Activated CD8-positive, alpha-beta T cell treated with anti-CD3 and anti-CD28 coated beads, Interleukin-2, amount 10 ng/mL, durations not matched to agents 7 days and 5 days (primary cell): ENCODE measurements at regions not wholly inside any gene's neighbourhood (a gene's known extent, or its start where the extent isn't known, plus 50 kb on each side); places are given as distances from the start of the nearest gene placed in this dataset.

Experiments used
- ATAC-seq: fragments of 150-1000 bp; cut with Tn5 transposase; one replicate; pipeline ENCODE4 v1.10.0; 2021; ENCODE audit warnings: moderate library complexity
- CTCF ChIA-PET: fragments of 350-600 bp; sonication (Branson Sonifier 250); formaldehyde crosslinking; loops from one replicate; lab custom pipeline; 2021; ENCODE audit warnings: antibody characterized with exemption; lab: Charles Lee
- POLR2A ChIA-PET: fragments of 350-600 bp; sonication (Branson Sonifier 250); formaldehyde crosslinking; loops from one replicate; lab custom pipeline; 2021; ENCODE audit warnings: antibody characterized with exemption; lab: Charles Lee
- DNase-seq: peaks from one replicate; pipeline ENCODE4 v3.0.0-alpha.2; 2020
- H3K27ac Mint-ChIP-seq: one replicate; pipeline ENCODE4 v1.8.0; 2021; ENCODE audit warnings: mild to moderate bottlenecking, mixed read lengths
- H3K27me3 Mint-ChIP-seq: one replicate; pipeline ENCODE4 v1.8.0; 2021; ENCODE audit warnings: low read depth, mixed read lengths
- H3K36me3 Mint-ChIP-seq: one replicate; pipeline ENCODE4 v1.8.0; 2021; ENCODE audit warnings: low read depth, mixed read lengths
- H3K4me1 Mint-ChIP-seq: one replicate; pipeline ENCODE4 v1.8.0; 2021; ENCODE audit warnings: low read depth, mixed read lengths
- H3K4me3 Mint-ChIP-seq: one replicate; pipeline ENCODE4 v1.8.0; 2021; ENCODE audit warnings: mild to moderate bottlenecking, mixed read lengths
- H3K9me3 Mint-ChIP-seq: one replicate; pipeline ENCODE4 v1.8.0; 2022; ENCODE audit warnings: mixed read lengths; ENCODE audit not compliant: insufficient read depth

- no peaks in the 10 kb centered on the region for H3K27me3 Mint-ChIP-seq
- H3K9me3 Mint-ChIP-seq = peaks cover under 1% of the 10 kb centered on the region
- ChIA-PET CTCF (no interaction called here), POLR2A (interaction anchor here (0.6 kb wide), 1 partner anchor 230 kb away, joined by 3 read pairs; no protein-coding TSS in a partner anchor)
- DNase-seq (no peak), ATAC-seq (no peak)
- H3K27ac Mint-ChIP-seq = no peak overlapping the region
- H3K4me3 Mint-ChIP-seq = no peak overlapping the region
- peaks cover 55% of the 10 kb centered on the region for H3K4me1 Mint-ChIP-seq
- peaks cover 1% of the 10 kb centered on the region for H3K36me3 Mint-ChIP-seq
Observed at GRCh38 chr6:25169553-25169952, 109.6 kb upstream of the CARMIL1 start.

GRCh38 chr6:25169961-25170360 lies 109.2 kb upstream of the CARMIL1 start:
- Mint-ChIP-seq H3K9me3 (no peaks in the 10 kb centered on the region), H3K4me1 (peaks cover 58% of the 10 kb centered on the region), H3K27ac (peak overlapping the region; percentile 12), H3K27me3 (no peaks in the 10 kb centered on the region), H3K4me3 (no peak overlapping the region), H3K36me3 (no peaks in the 10 kb centered on the region)
- ATAC-seq (no peak), DNase-seq (no peak)
- ChIA-PET POLR2A (interaction anchor here (0.6 kb wide), 1 partner anchor 230 kb away, joined by 3 read pairs; no protein-coding TSS in a partner anchor), CTCF (no interaction called here)

GRCh38 chr6:25170640-25171039 lies 108.5 kb upstream of the CARMIL1 start:
- ChIA-PET CTCF (interaction anchor here (1.3 kb wide), 1 partner anchor 32 kb away, joined by 4 read pairs; no protein-coding TSS in a partner anchor), POLR2A (interaction anchor here (1.8 kb wide), 1 partner anchor 33 kb away, joined by 5 read pairs; no protein-coding TSS in a partner anchor)
- Mint-ChIP-seq H3K4me3 (no peak overlapping the region), H3K36me3 (no peaks in the 10 kb centered on the region), H3K27ac (no peak overlapping the region), H3K4me1 (peaks cover 60% of the 10 kb centered on the region), H3K9me3 (no peaks in the 10 kb centered on the region), H3K27me3 (no peaks in the 10 kb centered on the region)
- ATAC-seq (no peak), DNase-seq (no peak)

GRCh38 chr6:25171301-25171700 lies 107.9 kb upstream of the CARMIL1 start:
- H3K4me1 Mint-ChIP-seq = peaks cover 60% of the 10 kb centered on the region
- H3K36me3 Mint-ChIP-seq = no peaks in the 10 kb centered on the region
- no peaks in the 10 kb centered on the region for H3K9me3 Mint-ChIP-seq
- ChIA-PET POLR2A (interaction anchor here (0.7 to 1.8 kb wide), 3 partner anchors 31 to 36 kb away, joined by 3 to 5 read pairs (median 5); no protein-coding TSS in a partner anchor), CTCF (interaction anchor here (1.3 to 1.5 kb wide), 2 partner anchors 11 to 33 kb away, joined by 3 to 4 read pairs; no protein-coding TSS in a partner anchor)
- H3K4me3 Mint-ChIP-seq = no peak overlapping the region
- ATAC-seq (no peak), DNase-seq (no peak)
- no peaks in the 10 kb centered on the region for H3K27me3 Mint-ChIP-seq
- no peak overlapping the region for H3K27ac Mint-ChIP-seq

GRCh38 chr6:25172819-25173218 lies 106.4 kb upstream of the CARMIL1 start:
- POLR2A ChIA-PET = interaction anchor here (1.3 to 3.0 kb wide), 2 partner anchors 34 to 37 kb away, joined by 6 to 15 read pairs; no protein-coding TSS in a partner anchor
- Mint-ChIP-seq H3K4me3 (no peak overlapping the region), H3K9me3 (no peaks in the 10 kb centered on the region), H3K4me1 (peaks cover 49% of the 10 kb centered on the region), H3K36me3 (no peaks in the 10 kb centered on the region), H3K27me3 (no peaks in the 10 kb centered on the region), H3K27ac (no peak overlapping the region)
- ATAC-seq (no peak), DNase-seq (no peak)
- CTCF ChIA-PET = interaction anchor here (0.9 to 1.5 kb wide), 2 partner anchors 10 to 35 kb away, joined by 3 read pairs; no protein-coding TSS in a partner anchor

- CTCF ChIA-PET = interaction anchor here (0.9 to 2.3 kb wide), 4 partner anchors 8 to 42 kb away, joined by 3 to 6 read pairs (median 4); no protein-coding TSS in a partner anchor
- H3K36me3 Mint-ChIP-seq = no peaks in the 10 kb centered on the region
- H3K27ac Mint-ChIP-seq = no peak overlapping the region
- H3K27me3 Mint-ChIP-seq = no peaks in the 10 kb centered on the region
- H3K4me3 Mint-ChIP-seq = no peak overlapping the region
- peaks cover 46% of the 10 kb centered on the region for H3K4me1 Mint-ChIP-seq
- POLR2A ChIA-PET = interaction anchor here (1.3 to 3.0 kb wide), 2 partner anchors 35 to 37 kb away, joined by 6 to 15 read pairs; no protein-coding TSS in a partner anchor
- no peak for DNase-seq
- H3K9me3 Mint-ChIP-seq = no peaks in the 10 kb centered on the region
- no peak for ATAC-seq
Observed at GRCh38 chr6:25173246-25173645, 105.9 kb upstream of the CARMIL1 start.

- ChIA-PET CTCF (interaction anchor here (0.9 to 2.3 kb wide), 3 partner anchors 8 to 43 kb away, joined by 3 to 6 read pairs (median 4); no protein-coding TSS in a partner anchor), POLR2A (interaction anchor here (3.0 kb wide), 1 partner anchor 36 kb away, joined by 15 read pairs; no protein-coding TSS in a partner anchor)
- no peaks in the 10 kb centered on the region for H3K36me3 Mint-ChIP-seq
- DNase-seq (no peak), ATAC-seq (no peak)
- no peak overlapping the region for H3K27ac Mint-ChIP-seq
- H3K27me3 Mint-ChIP-seq = no peaks in the 10 kb centered on the region
- H3K4me1 Mint-ChIP-seq = peaks cover 52% of the 10 kb centered on the region
- no peaks in the 10 kb centered on the region for H3K9me3 Mint-ChIP-seq
- H3K4me3 Mint-ChIP-seq = no peak overlapping the region
Observed at GRCh38 chr6:25173951-25174474, 105.2 kb upstream of the CARMIL1 start.

- Mint-ChIP-seq H3K4me3 (no peak overlapping the region), H3K27me3 (no peaks in the 10 kb centered on the region), H3K36me3 (no peaks in the 10 kb centered on the region), H3K27ac (no peak overlapping the region), H3K4me1 (peaks cover 54% of the 10 kb centered on the region), H3K9me3 (no peaks in the 10 kb centered on the region)
- DNase-seq (no peak), ATAC-seq (no peak)
- POLR2A ChIA-PET = interaction anchor here (3.0 kb wide), 1 partner anchor 36 kb away, joined by 15 read pairs; no protein-coding TSS in a partner anchor
- CTCF ChIA-PET = interaction anchor here (1.1 to 2.3 kb wide), 5 partner anchors 9 to 74 kb away, joined by 3 to 10 read pairs (median 6); no protein-coding TSS in a partner anchor
Observed at GRCh38 chr6:25174678-25175077, 104.5 kb upstream of the CARMIL1 start.

GRCh38 chr6:25175196-25175595 lies 104.0 kb upstream of the CARMIL1 start:
- ChIA-PET CTCF (interaction anchor here (1.1 to 2.3 kb wide), 7 partner anchors 10 to 89 kb away, joined by 3 to 10 read pairs (median 6); no protein-coding TSS in a partner anchor), POLR2A (interaction anchor here (3.0 kb wide), 1 partner anchor 37 kb away, joined by 15 read pairs; no protein-coding TSS in a partner anchor)
- DNase-seq (no peak), ATAC-seq (no peak)
- Mint-ChIP-seq H3K4me1 (peaks cover 51% of the 10 kb centered on the region), H3K27me3 (no peaks in the 10 kb centered on the region), H3K27ac (no peak overlapping the region), H3K9me3 (no peaks in the 10 kb centered on the region), H3K4me3 (no peak overlapping the region), H3K36me3 (no peaks in the 10 kb centered on the region)

GRCh38 chr6:25175681-25176080 lies 103.5 kb upstream of the CARMIL1 start:
- H3K27ac Mint-ChIP-seq = no peak overlapping the region
- no peaks in the 10 kb centered on the region for H3K27me3 Mint-ChIP-seq
- no peaks in the 10 kb centered on the region for H3K36me3 Mint-ChIP-seq
- no peak overlapping the region for H3K4me3 Mint-ChIP-seq
- H3K9me3 Mint-ChIP-seq = no peaks in the 10 kb centered on the region
- ATAC-seq (no peak), DNase-seq (no peak)
- H3K4me1 Mint-ChIP-seq = peaks cover 47% of the 10 kb centered on the region
- CTCF ChIA-PET = interaction anchor here (1.1 to 2.3 kb wide), 7 partner anchors 10 to 90 kb away, joined by 3 to 10 read pairs (median 6); no protein-coding TSS in a partner anchor
- POLR2A ChIA-PET = no interaction called here

- peaks cover 39% of the 10 kb centered on the region for H3K4me1 Mint-ChIP-seq
- H3K36me3 Mint-ChIP-seq = no peaks in the 10 kb centered on the region
- H3K9me3 Mint-ChIP-seq = no peaks in the 10 kb centered on the region
- H3K27ac Mint-ChIP-seq = no peak overlapping the region
- H3K4me3 Mint-ChIP-seq = no peak overlapping the region
- H3K27me3 Mint-ChIP-seq = no peaks in the 10 kb centered on the region
- ATAC-seq (no peak), DNase-seq (no peak)
- CTCF ChIA-PET = interaction anchor here (1.4 to 1.9 kb wide), 6 partner anchors 11 to 90 kb away, joined by 4 to 10 read pairs (median 6); no protein-coding TSS in a partner anchor
- POLR2A ChIA-PET = no interaction called here
Observed at GRCh38 chr6:25176466-25176865, 102.7 kb upstream of the CARMIL1 start.
